ENCODE measurements at regions not wholly inside any gene's neighbourhood (a gene's known extent, or its start where the extent isn't known, plus 50 kb on each side); places are given as distances from the start of the nearest gene placed in this dataset.

DNA sequence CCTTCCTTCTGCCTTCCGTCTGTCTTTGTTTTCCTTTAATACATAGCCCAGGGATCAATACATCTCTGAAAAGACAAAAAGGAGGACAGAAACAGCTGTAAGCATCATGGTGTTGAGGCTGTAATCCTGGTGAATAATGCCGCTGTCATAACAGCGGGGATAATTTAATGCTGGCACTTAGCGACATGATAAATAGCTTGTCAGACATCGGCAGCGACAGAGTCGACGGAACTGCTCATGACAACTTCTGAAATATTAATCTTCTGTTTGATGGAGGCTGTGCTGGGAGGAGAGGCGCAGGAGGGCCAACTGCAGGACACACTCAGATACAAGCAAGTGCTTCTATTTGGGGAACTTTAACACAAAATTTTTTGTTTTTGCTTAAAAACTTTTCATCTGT lies 602.2 kb downstream of the GALR1 start:
- DNase-seq = no peak
- Histone ChIP-seq H3K27ac (no peak overlapping the region), H3K9me3 (no peaks in the 10 kb centered on the region), H3K27me3 (peaks cover 0 to 7% (median 0%) of the 10 kb centered on the region in 9 donors), H3K36me3 (no peaks in the 10 kb centered on the region), H3K4me3 (no peak overlapping the region), H3K4me1 (no peaks in the 10 kb centered on the region)
- intact Hi-C loops (cut with DNase I) = no loop called here
- TF ChIP-seq CTCF (IDR thresholded peaks at IDR 0.05) (no peak), POLR2A (IDR thresholded peaks at IDR 0.05) (no peak)
- WGBS, 4 donors = 19 to 41% (median 31%) methylated on average over 9 of the region's 9 CpGs
- no peak for ATAC-seq

GRCh38 chr18:77853859-77854258 lies 604.2 kb downstream of the GALR1 start:
- no peak for TF ChIP-seq POLR2A (IDR thresholded peaks at IDR 0.05)
- no peak for TF ChIP-seq CTCF (IDR thresholded peaks at IDR 0.05)
- intact Hi-C loops (cut with DNase I) = no loop called here
- Histone ChIP-seq H3K27me3 (peaks cover 0 to 16% (median 0%) of the 10 kb centered on the region in 9 donors), H3K36me3 (no peaks in the 10 kb centered on the region), H3K27ac (no peak overlapping the region), H3K9me3 (no peaks in the 10 kb centered on the region), H3K4me1 (no peaks in the 10 kb centered on the region), H3K4me3 (no peak overlapping the region)
- DNase-seq (no peak), ATAC-seq (no peak)
- 83 to 89% (median 85%) methylated on average over 11 to 12 of the region's 12 CpGs for WGBS, 4 donors

DNA sequence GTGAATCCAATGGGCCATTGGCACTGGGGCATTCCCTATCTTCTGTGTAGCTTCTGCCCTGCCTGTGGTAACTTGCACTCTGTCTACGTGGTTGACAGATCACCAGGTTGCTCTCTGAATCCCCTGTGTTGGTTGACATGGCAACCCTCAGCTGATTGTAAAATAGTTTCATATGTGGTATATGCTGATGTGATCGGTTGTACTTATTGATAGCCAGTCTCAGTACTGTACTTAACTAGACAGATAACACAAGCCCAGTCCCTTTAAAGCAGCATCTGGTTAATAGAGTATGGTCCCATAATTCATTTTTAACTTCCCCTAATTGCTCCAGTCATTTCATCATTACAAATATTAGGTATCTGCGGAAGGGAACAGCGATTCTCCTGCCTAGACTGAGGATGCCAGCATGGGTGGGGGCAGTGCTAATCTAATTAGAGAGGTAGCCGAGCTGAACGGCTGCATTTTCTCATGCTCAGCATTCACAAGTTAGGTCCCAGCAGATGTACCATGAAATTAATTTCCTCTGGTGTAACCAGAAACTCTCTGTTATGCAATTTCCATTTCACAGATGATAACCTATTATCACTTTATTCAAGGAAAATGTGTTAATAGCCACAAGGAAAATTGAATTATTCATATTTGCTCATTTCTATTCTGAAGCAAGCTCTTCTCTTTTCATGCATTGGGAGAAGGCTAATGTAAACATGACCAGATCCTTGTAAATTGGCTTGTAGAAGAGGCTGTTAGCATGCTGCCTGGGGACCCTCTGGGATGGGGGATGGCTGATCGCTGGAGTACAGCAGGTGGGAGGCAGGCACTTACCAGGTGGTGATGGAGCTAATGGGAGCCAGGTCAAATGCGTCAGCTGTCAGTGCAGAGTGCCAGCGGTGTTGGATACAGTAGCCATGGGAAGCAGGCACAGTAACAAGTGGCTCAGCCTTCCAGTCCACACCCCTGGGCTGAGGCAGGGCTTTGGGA lies 608.3 kb downstream of the GALR1 start:
- 40 to 58% (median 55%) methylated on average over 9 of the region's 9 CpGs for WGBS, 4 donors
- intact Hi-C loops (cut with DNase I) = no loop called here

More for the DNA sequence above, 608.3 kb downstream of the GALR1 start:
- no peak for DNase-seq
- Histone ChIP-seq H3K4me3 (no peak overlapping the region), H3K27me3 (peaks cover 0 to 9% (median 0%) of the 10 kb centered on the region in 9 donors), H3K4me1 (no peaks in the 10 kb centered on the region), H3K27ac (no peak overlapping the region), H3K36me3 (no peaks in the 10 kb centered on the region), H3K9me3 (no peaks in the 10 kb centered on the region)
- TF ChIP-seq CTCF (IDR thresholded peaks at IDR 0.05) = no peak
- no peak for TF ChIP-seq POLR2A (IDR thresholded peaks at IDR 0.05)
- no peak for ATAC-seq

Measured in heart left ventricle (tissue), 16 donors.